GM10248 (cell line): ENCODE measurements at regions not wholly inside any gene's neighbourhood (a gene's known extent, or its start where the extent isn't known, plus 50 kb on each side); places are given as distances from the start of the nearest gene placed in this dataset.
"Not testable (repeated sequence)": the region's sequence is repeated elsewhere in the genome, so short reads cannot be mapped to it uniquely, and the experiment has no call there.

ENCODE experiments used
- CTCF ChIA-PET: fragments of 300-600 bp; sonication (Branson Sonifier 250); formaldehyde crosslinking; extraction: SDS; loops from one replicate; lab custom pipeline; 2021; ENCODE audit warnings: antibody characterized with exemption; lab: Yijun Ruan, JAX
- POLR2A ChIA-PET: fragments of 350-650 bp; sonication (Branson Sonifier 250); formaldehyde crosslinking; extraction: SDS; loops from one replicate; lab custom pipeline; 2020; ENCODE audit warnings: antibody characterized with exemption; lab: Yijun Ruan, JAX
- DNase-seq: peaks from one replicate; pipeline ENCODE4 v3.0.0; 2012; ENCODE audit errors: extremely low spot score
- CTCF ChIP-seq: IDR thresholded peaks from 2 replicates; pipeline ENCODE4 v1.5.1; 2012; ENCODE audit warnings: mild to moderate bottlenecking, low read depth; ENCODE audit errors: extremely low read depth, missing control alignments, control extremely low read depth

GRCh38 chr5:6081727-6082210, 296.6 kb downstream of the MED10 start:
- DNase-seq, result no peak
- CTCF ChIA-PET, result no interaction called here
- no peak for TF ChIP-seq CTCF
- POLR2A ChIA-PET, result no interaction called here

GRCh38 chr5:6080930-6081726, 297.2 kb downstream of the MED10 start:
- CTCF ChIA-PET, result no interaction called here
- TF ChIP-seq CTCF, result no peak
- no peak for DNase-seq
- POLR2A ChIA-PET, result no interaction called here

GRCh38 chr5:6080436-6080835, 297.9 kb downstream of the MED10 start:
- TF ChIP-seq CTCF, result no peak
- ChIA-PET CTCF (no interaction called here), POLR2A (no interaction called here)
- DNase-seq, result no peak

- ChIA-PET CTCF (interaction anchor here (1.8 kb wide), 1 partner anchor 11 kb away, joined by 5 read pairs; no protein-coding TSS in a partner anchor), POLR2A (no interaction called here)
- TF ChIP-seq CTCF, result no peak
- no peak for DNase-seq
Measured at GRCh38 chr5:6078881-6079280, 299.5 kb downstream of the MED10 start.

- TF ChIP-seq CTCF, result no peak
- POLR2A ChIA-PET, result no interaction called here
- CTCF ChIA-PET, result interaction anchor here (1.8 kb wide), 1 partner anchor 13 kb away, joined by 5 read pairs; no protein-coding TSS in a partner anchor
- no peak for DNase-seq
Measured at GRCh38 chr5:6076341-6077239, 301.8 kb downstream of the MED10 start.

GRCh38 chr5:6072488-6072887, 305.9 kb downstream of the MED10 start:
- POLR2A ChIA-PET, DNase-seq, CTCF ChIA-PET: not testable (repeated sequence)
